HG03571 (cell line): ENCODE measurements at regions not wholly inside any gene's neighbourhood (a gene's known extent, or its start where the extent isn't known, plus 50 kb on each side); places are given as distances from the start of the nearest gene placed in this dataset.
"Not testable (repeated sequence)": the region's sequence is repeated elsewhere in the genome, so short reads cannot be mapped to it uniquely, and the experiment has no call there.

Source experiments
- ATAC-seq: cut with Tn5 transposase; IDR thresholded peaks from one replicate; pipeline ENCODE4 v1.9.1; 2021; ENCODE audit not compliant: unreplicated experiment

DNA sequence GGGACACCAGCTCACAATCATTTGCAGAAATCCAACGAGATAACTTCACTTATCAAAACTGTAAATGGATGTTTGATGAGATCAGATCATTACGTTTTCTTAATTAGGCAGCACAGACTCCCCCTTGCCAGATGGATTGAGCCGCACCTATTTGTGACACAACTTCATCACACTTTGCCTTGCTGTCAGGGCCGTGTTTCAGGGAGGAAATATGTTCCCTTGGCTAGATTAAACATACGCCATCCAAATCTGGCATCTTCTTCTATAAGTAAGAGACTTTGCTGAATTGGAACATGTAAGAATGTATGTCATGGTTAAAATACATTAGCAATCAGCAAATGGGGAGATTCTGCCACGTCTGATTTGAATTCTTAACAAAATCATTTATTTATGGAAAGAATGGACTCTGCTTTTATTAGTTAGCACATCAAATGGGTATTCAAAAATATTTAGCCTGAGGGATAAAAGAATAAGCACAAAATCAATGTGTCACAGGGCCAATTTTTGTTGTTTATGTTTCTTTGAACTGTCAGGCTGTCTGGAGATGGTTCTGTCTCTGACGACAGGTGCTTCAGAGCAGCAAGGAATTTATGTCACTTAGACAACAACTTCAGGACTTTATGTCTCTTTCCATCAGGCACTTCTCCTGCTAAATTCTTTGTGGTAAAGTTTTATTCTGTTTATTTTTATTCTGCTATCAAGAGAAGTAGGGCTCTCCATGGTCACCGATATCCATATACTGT, 326.1 kb upstream of the NCAM1 start:
- ATAC-seq = no peak

DNA sequence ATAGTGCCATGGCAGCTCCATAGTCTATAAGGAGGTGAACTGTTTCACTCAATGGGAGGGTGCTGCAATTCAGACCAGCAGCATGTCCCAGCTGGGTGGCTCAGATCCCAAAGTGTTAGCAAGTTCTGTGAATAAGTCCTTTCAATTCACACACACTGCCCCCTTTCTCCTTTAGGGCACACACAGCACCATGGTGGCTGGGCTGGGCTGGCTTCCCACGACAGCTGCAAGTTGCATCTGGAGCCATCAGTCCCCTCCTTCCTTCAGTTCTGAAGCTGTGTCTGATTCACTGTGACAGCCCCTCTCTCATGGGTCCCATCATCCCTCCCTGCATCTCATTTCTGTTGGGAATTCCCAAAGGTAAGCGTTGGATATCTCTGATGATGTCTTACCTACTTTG, 324.1 kb upstream of the NCAM1 start:
- no peak for ATAC-seq

DNA sequence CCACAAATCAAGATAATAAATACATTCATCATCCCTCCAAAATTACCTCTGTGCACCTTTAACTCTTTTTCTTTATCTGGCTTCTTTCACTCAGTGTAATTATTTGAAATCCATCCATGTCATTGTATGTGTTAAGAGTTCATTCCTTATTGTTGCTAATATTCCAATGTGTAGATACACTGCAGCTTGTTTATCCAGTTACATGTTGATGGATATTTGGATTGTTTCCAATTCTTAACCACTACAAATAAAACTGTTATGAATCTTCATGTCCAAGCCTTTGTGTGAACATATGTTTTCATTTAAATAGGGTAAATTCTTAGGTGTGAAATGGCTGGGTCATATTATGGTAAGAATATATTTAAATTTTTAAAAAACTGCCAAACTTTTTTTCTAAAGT, 323.3 kb upstream of the NCAM1 start:
- no peak for ATAC-seq

DNA sequence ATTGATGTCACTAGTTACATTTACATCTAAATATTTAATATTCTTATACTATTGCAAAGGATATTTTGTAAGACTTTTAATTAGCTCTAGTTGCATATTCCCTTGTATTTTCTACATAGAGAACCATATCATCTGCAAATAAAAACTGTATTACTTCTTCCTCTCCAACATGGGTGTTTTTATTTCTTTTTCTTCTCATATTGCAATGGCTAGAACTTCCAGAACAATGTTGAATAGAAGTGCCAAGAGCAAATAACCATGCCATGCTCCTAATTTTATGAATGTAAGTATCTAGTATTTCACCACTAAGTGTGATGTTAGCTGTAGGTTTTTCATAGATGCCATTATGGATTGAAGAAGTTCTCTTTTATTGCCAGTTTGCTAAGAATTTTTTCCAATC, 321.8 kb upstream of the NCAM1 start:
- no peak for ATAC-seq

DNA sequence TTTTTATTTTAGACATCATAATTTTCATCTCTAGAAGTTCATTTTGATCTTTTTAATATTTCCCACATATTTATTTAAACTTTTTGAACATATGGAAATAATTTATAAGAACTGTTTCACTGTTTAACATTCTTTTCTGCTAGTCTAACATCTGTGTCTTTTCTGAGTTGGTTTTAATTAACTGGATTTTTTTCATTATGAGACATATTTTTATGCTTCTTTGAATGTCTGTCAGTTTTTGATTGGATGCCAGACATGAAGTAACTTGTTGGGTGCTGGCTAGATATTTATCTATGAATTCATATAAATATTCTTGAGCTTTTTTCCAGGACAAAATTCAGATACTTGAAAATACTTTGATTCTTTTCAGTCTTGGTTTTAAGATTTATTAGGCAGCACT, 317.8 kb upstream of the NCAM1 start:
- no peak for ATAC-seq

DNA sequence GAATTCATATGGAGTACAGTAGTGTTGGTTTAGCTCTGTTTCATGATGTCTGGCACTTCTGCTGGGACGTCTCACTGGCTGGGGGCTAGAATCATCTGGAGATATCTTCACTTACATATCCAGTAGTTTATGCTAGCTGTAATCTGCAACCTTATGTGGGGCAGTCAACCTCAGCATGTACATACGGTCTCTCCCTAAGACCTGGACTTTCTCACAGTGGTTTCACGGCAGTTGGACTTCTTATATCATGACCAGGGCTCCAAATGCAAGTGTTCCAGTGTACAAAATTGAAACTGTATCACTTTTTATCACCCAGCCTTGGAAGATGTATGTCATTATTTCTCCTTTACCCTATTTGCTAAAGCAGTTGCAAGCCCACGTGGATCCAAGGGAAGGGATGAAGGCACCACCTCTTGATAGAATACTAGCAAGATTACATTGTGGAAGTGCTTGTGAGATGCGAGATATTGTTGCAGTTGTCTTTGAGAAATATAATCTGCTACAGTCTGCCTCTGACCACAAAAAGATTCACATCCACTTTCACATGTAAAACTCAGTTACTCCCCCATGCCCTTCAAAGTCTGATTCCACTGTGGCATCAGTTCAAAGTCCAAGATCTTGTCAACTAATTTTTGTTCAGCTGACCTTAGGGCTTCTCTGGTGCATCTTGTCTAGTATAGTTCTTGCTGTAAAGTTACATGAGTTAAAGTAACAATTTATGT, 316.6 kb upstream of the NCAM1 start:
- ATAC-seq = peak; percentile 80

DNA sequence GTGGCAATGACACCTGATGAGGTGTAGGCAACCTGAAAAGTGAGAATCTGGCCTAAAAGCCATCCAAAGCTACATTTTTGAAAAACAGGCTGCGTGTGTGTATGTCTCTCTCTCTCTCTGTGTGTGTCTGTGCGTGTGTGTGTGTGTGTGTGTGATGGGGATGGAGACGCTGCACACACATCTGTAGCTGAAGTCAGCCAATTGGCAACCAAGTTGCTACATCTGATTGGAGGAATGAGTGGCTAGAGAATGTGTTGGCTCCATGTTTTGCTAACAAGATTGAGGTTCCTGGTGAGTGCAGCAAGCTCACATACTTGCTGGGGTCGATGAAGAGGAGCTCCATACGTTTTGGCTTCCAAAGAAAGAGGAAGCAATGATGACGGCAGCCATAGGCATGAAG, 311.4 kb upstream of the NCAM1 start:
- no peak for ATAC-seq

DNA sequence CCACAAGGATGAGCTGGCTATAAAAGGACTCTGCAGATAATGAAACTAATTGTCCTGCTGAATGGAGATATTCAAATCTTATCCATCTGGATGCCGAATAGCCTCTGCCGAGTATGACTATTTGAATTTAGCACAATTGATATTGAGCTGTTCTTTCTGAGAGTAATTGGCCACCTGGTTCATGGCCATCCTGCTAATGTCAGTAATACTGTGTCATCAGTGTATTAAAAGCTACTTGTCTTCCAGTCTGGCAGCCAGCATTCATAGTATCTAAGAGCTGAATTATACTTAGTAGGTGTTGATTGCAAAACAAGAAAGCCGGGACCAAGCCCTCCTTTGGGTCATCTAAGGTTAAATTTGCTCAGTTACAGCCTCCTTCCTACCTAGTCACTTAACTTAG, 310.7 kb upstream of the NCAM1 start:
- no peak for ATAC-seq

DNA sequence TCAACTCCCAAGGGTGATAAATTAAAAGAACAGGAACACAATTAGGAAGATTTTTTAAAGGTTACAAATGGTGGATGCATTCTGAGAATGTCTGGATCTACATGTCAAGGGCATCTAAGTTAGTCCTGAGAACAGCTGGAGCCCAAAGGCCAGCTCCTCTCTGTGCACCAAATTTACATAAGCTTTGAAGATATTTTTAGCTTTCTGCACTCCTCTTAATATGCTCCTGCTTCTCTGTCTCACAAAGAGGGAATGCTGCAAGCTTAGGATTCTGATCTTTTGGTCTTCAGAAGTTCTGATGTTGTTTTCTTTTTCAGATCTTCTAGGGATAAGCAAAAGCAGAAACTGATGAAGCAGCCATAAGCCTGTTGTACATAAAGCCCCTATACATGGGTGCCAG, 309.8 kb upstream of the NCAM1 start:
- ATAC-seq = no peak

DNA sequence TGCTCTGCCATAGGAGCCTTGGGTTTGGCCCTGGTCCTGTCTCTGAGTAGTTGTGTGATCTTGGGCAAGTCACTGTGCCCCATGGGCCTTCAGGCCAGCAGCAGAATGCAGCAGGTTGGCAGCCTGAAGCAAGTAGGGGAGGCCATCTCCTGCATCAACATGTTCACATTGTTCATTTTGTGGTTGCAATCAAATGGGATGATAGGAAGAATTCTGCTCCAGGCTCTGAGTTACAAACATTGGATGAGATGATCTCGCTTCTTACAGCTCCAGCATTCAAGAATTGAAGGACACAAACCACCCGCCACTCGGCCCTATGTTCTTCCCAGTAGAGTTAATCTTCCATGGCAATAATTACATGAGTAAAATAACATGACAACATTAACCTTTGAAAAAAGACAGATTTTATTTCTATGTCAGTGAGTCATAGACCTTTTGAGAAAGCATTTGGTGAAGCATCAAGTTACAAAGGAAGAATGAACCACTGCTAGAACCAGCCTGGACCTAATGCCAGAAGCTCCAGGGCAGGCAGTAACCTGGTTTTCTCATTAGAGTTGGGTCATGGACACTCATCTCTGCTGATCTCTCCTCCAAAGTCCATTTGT, 308.3 kb upstream of the NCAM1 start:
- no peak for ATAC-seq

DNA sequence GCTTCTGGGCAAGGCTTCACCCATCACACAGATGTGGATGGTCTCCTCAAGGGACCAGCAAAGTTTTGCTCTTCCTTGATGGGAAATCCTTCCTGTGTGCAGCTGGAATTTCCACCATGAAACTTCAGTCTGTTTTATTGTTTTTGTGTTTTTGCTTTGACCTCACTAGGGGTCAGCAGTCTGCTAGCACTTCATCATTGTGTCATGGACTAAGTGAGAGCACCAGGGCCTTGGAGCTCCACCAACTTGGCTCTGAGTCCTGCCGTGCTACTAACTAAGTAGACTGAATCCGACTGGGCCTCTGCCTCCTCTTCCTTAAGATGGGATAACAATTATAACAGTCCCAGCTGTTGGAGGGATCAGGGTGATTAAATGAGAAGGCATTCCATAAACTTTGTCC, 305.8 kb upstream of the NCAM1 start:
- no peak for ATAC-seq

DNA sequence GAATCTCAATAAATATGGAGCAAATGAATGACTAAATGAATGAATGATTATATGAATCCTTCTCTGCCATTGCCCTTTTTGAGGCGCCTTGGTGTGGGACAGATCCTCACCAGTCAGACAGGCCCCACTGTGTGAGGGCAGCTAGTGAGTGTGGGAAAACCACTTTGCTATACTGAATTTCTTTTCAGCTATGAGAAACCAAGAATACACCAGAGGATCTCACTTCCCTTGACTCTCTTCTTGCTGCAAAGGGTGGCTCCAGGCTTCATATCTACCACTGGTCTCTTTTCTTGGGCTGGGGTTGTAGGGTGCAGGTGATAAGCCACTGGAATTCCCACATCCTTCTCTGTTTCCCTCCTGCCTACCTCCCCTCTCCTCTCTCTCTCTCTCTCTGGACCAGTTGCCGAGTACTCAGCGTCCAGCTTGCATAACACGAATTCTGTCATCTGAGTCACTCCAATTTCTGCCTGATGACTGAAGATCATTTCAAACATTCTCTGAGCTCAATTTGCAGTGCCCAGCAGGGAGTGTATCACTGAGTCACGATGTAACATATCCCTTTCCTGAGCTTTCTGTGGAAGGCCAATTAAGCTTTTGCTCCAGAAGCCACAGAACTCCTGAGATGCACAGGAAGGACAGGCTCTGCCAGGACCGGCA, 304.3 kb upstream of the NCAM1 start:
- ATAC-seq = no peak

DNA sequence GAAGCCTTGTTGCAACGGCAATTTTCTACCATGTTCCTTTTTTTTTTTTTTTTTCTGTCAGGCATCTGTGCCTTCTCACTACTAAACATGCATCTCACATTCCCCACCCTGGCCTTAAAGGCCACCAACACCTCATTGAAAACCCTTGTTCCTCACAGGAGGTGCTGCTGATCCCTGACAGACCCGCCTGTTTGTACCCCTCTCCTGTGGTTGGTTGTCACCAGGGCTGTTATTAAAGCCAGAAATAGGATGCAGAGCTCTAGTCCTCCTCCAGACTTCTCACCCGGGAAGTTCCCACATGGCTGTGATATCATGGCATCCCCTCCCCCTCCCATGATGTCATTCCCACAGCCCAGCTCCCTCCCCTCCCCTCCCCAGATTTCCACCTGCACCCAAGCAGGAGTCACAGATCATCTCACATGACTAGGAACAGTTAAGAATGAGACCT, 302.8 kb upstream of the NCAM1 start:
- no peak for ATAC-seq

DNA sequence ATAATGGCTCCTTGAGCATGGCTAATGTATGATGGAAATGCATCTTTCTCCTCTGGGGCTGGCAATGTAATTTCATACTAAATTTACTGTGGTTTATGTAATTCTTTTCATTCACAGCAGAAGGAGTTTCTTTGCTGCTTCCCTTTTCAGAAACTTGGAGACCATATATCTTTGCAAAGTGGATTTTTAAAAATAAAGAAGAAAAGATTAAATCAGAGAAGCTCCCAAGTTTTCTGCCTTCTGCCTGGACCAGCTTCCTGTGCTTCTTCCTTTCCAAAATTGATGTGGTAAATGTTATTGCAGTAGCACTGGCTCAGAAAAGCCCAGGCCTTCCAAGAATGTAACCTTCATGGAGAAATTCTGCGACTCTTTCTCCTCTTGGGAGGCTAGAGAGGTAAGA, 300.1 kb upstream of the NCAM1 start:
- ATAC-seq = no peak

DNA sequence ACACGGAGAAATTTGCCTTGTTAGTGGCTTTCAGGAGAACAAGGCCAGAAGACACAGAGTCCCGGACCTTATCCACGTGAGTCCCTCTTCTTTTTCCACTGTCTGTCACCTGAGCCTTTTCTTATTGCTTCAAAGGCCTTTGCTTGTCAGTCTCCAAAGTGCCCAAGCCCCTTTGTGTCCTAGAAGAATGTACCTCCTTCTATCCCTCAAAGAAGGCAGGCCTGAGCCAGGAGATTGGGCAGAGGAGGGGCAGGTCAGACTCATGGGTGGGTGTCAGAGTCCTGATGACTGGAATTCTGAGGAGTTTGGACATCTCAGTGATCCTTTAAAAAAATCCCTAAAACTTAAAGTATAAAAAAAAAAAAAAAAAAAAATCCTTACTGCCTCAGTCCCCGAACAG, 299.6 kb upstream of the NCAM1 start:
- no peak for ATAC-seq

DNA sequence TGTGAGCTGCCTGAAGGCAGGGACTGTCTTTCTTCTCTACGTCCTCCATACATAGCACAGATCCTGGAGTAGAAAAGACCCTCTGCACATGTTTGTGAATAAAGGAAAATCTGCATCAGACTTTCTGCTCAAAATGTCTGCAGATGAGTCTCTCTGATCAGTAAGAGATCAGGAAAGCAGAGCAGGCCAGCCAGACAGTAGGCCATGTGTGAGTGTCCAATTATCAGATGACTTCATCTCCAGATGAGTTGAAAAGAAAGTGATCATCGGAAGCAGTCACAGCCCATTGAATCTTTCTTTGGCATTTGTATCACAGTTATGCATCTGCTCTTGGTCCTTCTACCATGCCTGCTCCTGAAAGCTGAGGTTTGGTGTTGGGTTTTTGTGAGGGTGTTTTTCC, 298.7 kb upstream of the NCAM1 start:
- no peak for ATAC-seq

DNA sequence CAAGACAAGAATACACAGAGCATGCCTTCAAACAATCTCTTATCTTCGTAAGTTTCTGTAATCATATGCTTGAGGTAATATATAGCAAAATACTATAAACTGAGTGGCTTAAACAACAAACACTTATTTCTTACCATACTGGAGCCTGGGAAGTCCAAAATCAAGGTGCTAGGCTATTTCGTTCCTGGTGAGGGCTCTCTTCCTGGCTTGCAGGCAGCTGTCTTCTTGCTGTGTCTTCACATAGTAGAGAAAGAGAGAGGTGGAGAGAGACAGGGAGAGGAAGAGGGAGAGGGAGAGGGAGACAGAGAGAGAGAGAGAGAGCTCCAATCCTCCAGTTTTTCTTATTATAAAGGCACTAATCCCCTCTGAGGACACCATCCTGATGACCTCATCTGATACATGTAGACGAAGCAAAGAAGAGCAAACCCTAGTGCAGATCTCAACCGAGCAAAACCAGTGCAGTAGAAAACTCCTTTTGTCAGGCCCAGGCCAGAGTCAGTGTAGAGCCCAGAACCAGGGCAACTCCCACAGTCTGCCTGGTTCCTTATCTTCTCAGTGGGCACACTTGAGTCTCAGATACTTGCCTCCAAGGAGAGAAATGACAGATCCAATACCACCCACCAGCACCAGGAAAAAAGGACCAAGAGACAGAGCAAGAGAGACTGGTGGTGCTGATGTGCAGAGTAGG, 297.1 kb upstream of the NCAM1 start:
- no peak for ATAC-seq

DNA sequence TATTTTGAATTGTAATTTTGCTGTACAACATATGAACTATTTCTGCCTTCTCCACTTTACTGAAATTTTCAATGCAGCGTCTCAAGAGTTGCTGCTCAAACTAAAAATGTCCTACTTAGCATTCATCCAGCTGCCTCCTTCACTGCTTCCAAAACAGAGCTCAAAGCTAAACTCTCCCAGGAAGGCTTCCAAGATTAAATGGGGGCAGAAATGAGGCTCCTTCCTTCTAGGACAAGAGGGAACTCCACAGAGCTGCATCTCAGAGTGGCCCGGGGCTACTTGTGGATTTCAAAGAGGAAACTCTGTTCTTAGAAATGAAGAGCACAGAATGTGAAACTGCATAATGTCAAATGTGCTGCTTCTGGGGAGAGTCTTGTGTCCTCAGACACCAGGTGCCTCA, 295.9 kb upstream of the NCAM1 start:
- ATAC-seq = no peak

DNA sequence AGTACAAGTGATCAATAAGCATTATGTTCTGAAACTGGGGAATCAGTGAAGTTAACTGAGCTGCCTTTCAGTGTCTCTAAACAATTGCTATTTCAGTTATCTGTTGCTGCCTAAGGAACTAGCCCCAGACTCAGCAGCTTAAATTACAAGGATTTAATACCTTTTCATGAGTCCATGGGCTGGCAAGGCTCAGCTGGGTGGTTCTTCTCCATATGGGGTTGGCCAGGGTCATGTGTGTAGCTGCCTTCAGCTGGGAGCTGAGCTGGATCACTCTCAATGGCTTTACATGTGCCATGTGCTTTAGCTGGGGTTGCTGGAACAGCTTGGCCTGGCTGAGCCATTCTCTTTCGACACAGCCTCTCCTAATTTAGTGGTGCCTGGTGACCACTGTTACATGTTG, 295.0 kb upstream of the NCAM1 start:
- ATAC-seq = no peak

DNA sequence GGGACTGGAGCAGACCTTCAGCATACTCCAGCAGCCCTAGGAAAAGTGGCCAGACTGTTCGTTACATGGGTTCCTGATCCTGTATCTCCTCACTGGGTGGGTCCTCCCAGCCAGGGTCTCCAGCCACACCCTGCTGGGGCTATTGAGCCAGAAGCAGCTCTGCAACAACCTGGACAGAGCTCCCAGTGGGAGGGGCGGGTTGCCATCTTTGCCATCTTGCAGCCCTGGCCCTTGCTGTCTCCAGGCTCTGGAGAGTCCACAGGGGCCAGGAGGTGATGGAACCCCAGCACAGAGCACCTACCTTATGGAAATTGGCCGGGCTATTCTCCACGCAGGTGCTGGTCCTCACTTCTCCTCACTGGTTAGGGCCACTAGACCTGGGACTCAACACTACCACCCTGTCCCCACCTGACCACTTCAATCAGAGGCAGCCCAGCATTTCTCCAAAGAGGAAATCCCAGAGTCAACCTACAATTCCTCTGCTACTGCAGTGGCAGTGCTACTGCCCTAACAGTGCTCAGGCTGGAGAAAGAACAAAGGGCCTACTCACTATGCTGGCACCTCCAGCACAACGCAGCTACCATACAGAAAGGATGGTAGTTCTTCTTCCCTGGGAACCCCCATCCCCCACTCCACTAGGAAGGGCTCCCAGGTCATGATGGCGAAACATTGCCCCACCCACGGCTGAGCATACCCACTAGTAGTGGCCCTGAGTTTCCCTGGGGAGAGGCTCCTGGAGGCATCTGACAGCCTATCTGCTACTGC, 290.2 kb upstream of the NCAM1 start:
- ATAC-seq = no peak

DNA sequence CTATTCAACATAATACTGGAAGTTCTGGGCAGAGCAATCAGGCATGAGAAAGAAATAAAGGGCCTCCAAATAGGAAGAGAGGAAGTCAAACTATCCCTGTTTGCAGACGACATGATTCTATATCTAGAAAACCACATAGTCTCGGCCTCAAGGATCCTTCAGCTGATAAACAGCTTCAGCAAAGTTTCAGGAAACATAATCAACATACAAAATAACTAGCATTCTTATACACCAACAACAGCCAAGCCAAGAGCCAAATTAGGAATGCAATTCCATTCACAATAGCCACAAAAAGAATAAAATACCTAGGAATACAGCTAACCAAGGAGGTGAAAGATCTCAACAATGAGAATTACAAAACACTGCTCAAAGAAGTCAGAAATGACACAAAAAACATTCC, 287.8 kb upstream of the NCAM1 start:
- ATAC-seq = not testable (repeated sequence)
